Upper lobe of right lung (tissue), 1 donor: ENCODE measurements at regions not wholly inside any gene's neighbourhood (a gene's known extent, or its start where the extent isn't known, plus 50 kb on each side); places are given as distances from the start of the nearest gene placed in this dataset.

Source experiments
- ATAC-seq: fragments of 200-7000 bp; cut with Tn5 transposase; one replicate; pipeline ENCODE4 v1.9.1; 2020; ENCODE audit warnings: mild to moderate bottlenecking, moderate library complexity
- DNase-seq: peaks from one replicate; pipeline ENCODE4 v3.0.0-alpha.2; 2020
- H3K27ac ChIP-seq: fragments of 200-600 bp; one replicate; pipeline ENCODE4 v1.8.0; 2022
- H3K27me3 ChIP-seq: fragments of 200-600 bp; one replicate; pipeline ENCODE4 v1.8.0; 2022; ENCODE audit warnings: mild to moderate bottlenecking
- H3K36me3 ChIP-seq: fragments of 200-600 bp; one replicate; pipeline ENCODE4 v1.8.0; 2022
- H3K4me1 ChIP-seq: fragments of 200-600 bp; one replicate; pipeline ENCODE4 v1.8.0; 2022
- H3K4me3 ChIP-seq: fragments of 200-600 bp; one replicate; pipeline ENCODE4 v1.8.0; 2022; ENCODE audit warnings: mild to moderate bottlenecking
- H3K9me3 ChIP-seq: fragments of 200-600 bp; one replicate; pipeline ENCODE4 v1.8.0; 2022
- intact Hi-C: fragments of 100-400 bp; cut with DNase I; formaldehyde crosslinking; loops from one replicate; pipeline ENCODE4 v1.11.0; 2022
- TF ChIP-seq, protein P1 (sequence below): fragments of 200-600 bp; IDR thresholded peaks from one replicate; pipeline ENCODE4 v1.8.0; 2022; ENCODE audit warnings: antibody characterized with exemption
- donor health status: DM: no; HTN: yes; CAD: no; lungs with severe emphysema.

DNA sequence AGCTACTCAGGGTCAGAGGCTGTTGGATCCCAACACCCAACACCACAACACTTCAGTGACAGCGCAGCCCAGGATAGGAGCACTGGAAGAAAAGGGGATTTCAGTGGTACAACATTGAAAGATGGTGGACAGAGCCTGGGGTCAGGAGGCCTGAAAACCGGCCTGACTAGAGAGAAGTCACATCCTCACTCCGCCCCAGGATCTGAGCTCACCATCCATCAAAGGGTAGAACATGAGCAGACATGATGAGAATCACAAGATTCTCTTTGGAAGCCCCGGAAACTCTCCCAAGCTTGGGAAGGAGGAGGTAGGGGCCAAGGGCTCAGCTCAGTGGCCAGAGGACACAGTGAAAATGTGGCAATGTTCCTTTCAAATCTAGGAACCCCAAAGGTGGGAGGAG lies 271.3 kb downstream of the NPHP4 start:
- Histone ChIP-seq H3K36me3 (no peaks in the 10 kb centered on the region), H3K4me1 (no peaks in the 10 kb centered on the region), H3K27ac (no peak overlapping the region), H3K4me3 (no peak overlapping the region), H3K9me3 (no peaks in the 10 kb centered on the region), H3K27me3 (peaks cover 8% of the 10 kb centered on the region)
- TF ChIP-seq, protein P1, sequence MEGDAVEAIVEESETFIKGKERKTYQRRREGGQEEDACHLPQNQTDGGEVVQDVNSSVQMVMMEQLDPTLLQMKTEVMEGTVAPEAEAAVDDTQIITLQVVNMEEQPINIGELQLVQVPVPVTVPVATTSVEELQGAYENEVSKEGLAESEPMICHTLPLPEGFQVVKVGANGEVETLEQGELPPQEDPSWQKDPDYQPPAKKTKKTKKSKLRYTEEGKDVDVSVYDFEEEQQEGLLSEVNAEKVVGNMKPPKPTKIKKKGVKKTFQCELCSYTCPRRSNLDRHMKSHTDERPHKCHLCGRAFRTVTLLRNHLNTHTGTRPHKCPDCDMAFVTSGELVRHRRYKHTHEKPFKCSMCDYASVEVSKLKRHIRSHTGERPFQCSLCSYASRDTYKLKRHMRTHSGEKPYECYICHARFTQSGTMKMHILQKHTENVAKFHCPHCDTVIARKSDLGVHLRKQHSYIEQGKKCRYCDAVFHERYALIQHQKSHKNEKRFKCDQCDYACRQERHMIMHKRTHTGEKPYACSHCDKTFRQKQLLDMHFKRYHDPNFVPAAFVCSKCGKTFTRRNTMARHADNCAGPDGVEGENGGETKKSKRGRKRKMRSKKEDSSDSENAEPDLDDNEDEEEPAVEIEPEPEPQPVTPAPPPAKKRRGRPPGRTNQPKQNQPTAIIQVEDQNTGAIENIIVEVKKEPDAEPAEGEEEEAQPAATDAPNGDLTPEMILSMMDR, result no peak
- intact Hi-C loops, result no loop called here
- DNase-seq (no peak), ATAC-seq (no peak)

DNA sequence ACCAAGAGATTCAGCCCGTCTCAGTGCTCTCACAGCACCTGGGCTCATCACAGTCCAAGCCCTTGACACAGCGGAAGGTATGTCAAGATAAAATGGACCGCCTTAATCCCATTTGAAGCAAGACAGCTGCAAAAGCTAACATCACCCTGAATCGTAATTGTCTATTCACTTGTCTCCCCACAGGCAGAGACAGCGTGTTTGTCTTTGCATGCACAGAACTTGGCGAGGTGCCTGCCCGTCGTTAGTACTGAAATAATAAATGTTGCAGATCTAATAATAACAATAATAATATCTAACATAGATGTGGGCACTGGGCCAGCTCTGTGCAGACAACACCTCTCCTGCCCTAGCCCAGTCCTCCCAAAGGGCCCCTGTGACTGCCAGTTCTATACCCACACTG lies 271.7 kb downstream of the NPHP4 start:
- no peaks in the 10 kb centered on the region for H3K36me3 ChIP-seq
- H3K9me3 ChIP-seq, result no peaks in the 10 kb centered on the region
- TF ChIP-seq, protein P1, result no peak
- ATAC-seq (no peak), DNase-seq (no peak)
- H3K27me3 ChIP-seq, result peaks cover 12% of the 10 kb centered on the region
- H3K4me1 ChIP-seq, result no peaks in the 10 kb centered on the region
- intact Hi-C loops, result no loop called here
- H3K4me3 ChIP-seq, result no peak overlapping the region
- H3K27ac ChIP-seq, result no peak overlapping the region

DNA sequence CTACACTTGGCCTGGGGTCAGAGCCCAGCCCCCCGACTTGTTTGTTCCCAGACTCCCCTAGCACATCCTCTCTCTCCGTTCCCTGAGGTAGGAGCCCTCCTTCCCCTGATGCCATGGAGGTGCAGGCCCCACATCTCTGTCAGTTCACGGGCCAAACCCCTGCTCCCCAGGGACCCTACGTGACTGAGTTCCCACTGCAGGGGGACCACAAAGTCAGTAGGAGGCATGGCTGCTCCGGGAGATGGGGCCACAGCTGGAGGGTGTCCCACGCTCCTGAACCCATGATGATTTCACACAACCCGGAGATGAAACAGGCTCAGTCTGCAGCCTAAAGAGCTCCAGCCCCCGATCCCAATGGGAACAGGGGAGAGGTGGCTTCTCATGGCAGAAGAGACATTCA lies 272.2 kb downstream of the NPHP4 start:
- DNase-seq, result no peak
- H3K9me3 ChIP-seq, result no peaks in the 10 kb centered on the region
- intact Hi-C loops, result no loop called here
- ATAC-seq, result no peak
- H3K27ac ChIP-seq, result no peak overlapping the region
- TF ChIP-seq, protein P1, result no peak
- H3K4me1 ChIP-seq, result no peaks in the 10 kb centered on the region
- no peak overlapping the region for H3K4me3 ChIP-seq
- peaks cover 13% of the 10 kb centered on the region for H3K27me3 ChIP-seq
- H3K36me3 ChIP-seq, result no peaks in the 10 kb centered on the region

DNA sequence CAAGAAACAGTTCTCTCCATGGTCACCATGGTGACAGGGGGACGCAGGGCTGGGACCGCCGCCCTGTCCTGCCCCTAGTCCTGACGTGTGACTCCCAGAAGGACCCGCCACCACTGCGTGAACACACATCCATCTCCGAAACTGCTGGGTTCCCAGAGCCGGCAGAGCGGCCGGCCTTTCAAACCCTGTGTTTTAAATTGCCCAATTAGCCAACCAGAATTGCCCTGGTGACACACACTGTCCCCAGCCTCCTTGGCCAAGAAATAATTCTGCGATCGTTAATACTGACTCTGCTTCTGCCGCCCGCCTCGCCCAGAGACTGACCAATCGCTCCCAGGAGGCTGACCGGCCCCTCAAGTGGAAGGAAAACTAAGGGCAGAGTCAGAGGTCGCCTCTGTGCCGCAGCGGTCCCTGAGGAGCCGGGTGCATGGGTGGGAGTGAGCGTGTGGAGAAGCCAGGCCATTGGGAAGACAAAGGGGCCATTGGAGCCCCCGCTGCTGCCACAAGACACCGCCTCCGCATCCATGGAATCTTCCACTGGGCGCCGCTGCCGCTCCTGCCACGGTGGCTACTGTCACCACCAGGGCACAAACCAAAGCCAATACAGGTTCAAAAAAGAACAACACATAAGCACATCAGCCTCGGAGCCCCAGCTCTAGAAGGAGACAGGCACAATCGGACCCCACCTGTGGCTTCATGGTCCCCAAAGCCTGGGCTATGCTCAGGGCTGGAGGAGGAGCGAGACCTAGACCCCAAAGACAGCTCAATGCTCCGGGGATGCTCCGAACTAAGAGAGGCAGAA lies 273.2 kb downstream of the NPHP4 start:
- intact Hi-C loops, result no loop called here
- H3K9me3 ChIP-seq, result no peaks in the 10 kb centered on the region
- DNase-seq (no peak), ATAC-seq (no peak)
- H3K27me3 ChIP-seq, result peaks cover 13% of the 10 kb centered on the region
- H3K4me3 ChIP-seq, result no peak overlapping the region
- H3K4me1 ChIP-seq, result no peaks in the 10 kb centered on the region
- TF ChIP-seq, protein P1, result no peak
- no peaks in the 10 kb centered on the region for H3K36me3 ChIP-seq
- no peak overlapping the region for H3K27ac ChIP-seq

DNA sequence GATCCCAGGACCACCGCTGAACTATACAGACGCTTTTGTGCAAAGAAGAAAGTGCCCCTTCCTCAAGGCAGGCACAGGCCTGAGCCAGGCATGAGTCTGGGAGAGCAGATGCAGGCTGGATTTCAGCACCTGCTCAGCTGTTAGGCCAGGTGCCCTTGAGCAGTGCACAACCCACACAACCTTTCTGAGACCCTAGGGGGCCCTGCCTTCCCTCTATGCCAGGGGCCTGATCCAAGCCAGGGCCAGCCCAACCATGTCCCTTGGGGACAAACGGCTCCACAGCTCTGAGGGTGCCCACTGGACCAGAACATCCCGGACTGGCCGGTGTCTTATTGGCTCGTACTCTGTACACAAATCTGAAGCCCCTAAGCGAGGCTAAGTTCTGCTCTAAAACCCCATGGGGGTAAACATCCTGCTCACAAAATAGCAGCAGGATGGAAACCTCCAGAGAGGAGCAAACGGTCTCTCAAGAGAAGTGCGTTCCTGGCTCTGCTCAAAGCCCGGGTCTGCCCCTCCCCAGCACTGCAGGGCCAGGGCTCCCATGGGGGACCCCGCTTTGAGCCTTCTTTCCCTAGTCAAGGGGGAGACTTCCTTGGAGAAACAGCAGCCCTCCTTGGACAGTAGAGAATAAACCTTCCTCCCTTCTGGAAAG lies 275.1 kb downstream of the NPHP4 start:
- no peaks in the 10 kb centered on the region for H3K9me3 ChIP-seq
- no peak for ATAC-seq
- no peak overlapping the region for H3K27ac ChIP-seq
- no peaks in the 10 kb centered on the region for H3K4me1 ChIP-seq
- DNase-seq, result no peak
- H3K4me3 ChIP-seq, result no peak overlapping the region
- H3K36me3 ChIP-seq, result no peaks in the 10 kb centered on the region
- intact Hi-C loops, result no loop called here
- TF ChIP-seq, protein P1, result no peak
- H3K27me3 ChIP-seq, result peaks cover 19% of the 10 kb centered on the region
